Peyer's patch (tissue), 4 donors: ENCODE measurements at regions not wholly inside any gene's neighbourhood (a gene's known extent, or its start where the extent isn't known, plus 50 kb on each side); places are given as distances from the start of the nearest gene placed in this dataset.

Source experiments
- CTCF ChIP-seq, 6 experiments: fragments of 450-650 bp in 4 of 6; fragments of 200-600 bp in 2 of 6; sonication (generic) in 1 of 6; IDR thresholded peaks; one replicate each; pipeline ENCODE4 v1.5.1; 2017 to 2019; ENCODE audit warnings: antibody characterized with exemption in 6 of 6, mild to moderate bottlenecking in 3 of 6, moderate library complexity in 1 of 6
- POLR2A ChIP-seq, 2 donors: fragments of 450-650 bp; IDR thresholded peaks; one replicate each; pipeline ENCODE4 v1.5.1; 2017; ENCODE audit warnings: antibody characterized with exemption in 2 of 2, mild to moderate bottlenecking in 2 of 2, moderate library complexity in 2 of 2

GRCh38 chr2:7676714-7677113 is 759.5 kb downstream of the RNF144A start:
- TF ChIP-seq CTCF (IDR thresholded peaks at IDR 0.05) (no peak), POLR2A (IDR thresholded peaks at IDR 0.05) (no peak)
